ENCODE measurements at regions not wholly inside any gene's neighbourhood (a gene's known extent, or its start where the extent isn't known, plus 50 kb on each side); places are given as distances from the start of the nearest gene placed in this dataset.

DNA sequence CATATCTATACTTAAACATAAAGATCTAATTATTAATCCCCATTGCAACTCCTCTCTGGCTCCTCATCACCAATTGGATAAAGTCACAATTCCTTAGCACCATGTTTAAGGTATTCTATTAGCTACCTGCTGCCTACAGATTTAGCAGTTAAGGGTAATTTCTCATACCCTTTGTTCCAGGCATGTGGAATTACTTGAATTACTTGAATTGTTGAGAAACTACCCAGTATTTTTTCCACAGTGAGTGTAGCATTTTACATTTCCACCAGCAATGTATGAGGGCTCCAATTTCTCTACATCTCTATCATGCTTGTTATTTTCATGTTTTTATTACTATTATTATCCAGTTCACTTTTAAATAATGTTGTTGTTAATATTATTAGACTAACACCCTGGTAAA, 86.4 kb downstream of the P2RY1 start:
- Histone ChIP-seq H3K4me3 (replicated peaks in 1 of 3; ENCODE audit: insufficient read depth in 1 of 3, low read depth in 1 of 3, low read length in 3 of 3) (no peak overlapping the region), H4K20me1 (replicated peaks; ENCODE audit: control insufficient read depth, extremely low read depth, insufficient read depth, low read length) (no peaks in the 10 kb centered on the region), H3K27me3 (ENCODE audit: control insufficient read depth in 2 of 2, insufficient read depth in 2 of 2, low read length in 2 of 2) (no peaks in the 10 kb centered on the region), H3K9me1 (replicated peaks; ENCODE audit: control insufficient read depth, extremely low read depth, insufficient read depth, low read length) (no peaks in the 10 kb centered on the region), H3K27ac (ENCODE audit: insufficient read depth, low read depth, low read length) (no peak overlapping the region), H3K79me2 (ENCODE audit: control insufficient read depth, insufficient read depth, low read length) (no peaks in the 10 kb centered on the region), H3K4me2 (ENCODE audit: insufficient read depth, low read length) (no peak overlapping the region), H3K9ac (replicated peaks; ENCODE audit: extremely low read depth, insufficient read depth, low read length) (no peak overlapping the region), H3K36me3 (ENCODE audit: control insufficient read depth in 2 of 2, extremely low read depth in 1 of 2, insufficient read depth in 2 of 2, low read length in 2 of 2) (no peaks in the 10 kb centered on the region), H2AFZ (ENCODE audit: low read depth, low read length) (no peak overlapping the region), H3K9me3 (replicated peaks; ENCODE audit: control insufficient read depth, insufficient read depth, low read length) (no peaks in the 10 kb centered on the region), H3K4me1 (ENCODE audit: control insufficient read depth, extremely low read depth, insufficient read depth, low read length) (no peaks in the 10 kb centered on the region)
- TF ChIP-seq MYC (IDR thresholded peaks at IDR 0.05; ENCODE audit: low read depth, low read length) (no peak), GATA2 (IDR thresholded peaks at IDR 0.05; ENCODE audit: insufficient read depth, insufficient read length, low read depth, low read length) (no peak), FOS (IDR thresholded peaks at IDR 0.05; ENCODE audit: borderline replicate concordance, insufficient read depth, low read length) (no peak)
- TF ChIP-seq, protein P1, sequence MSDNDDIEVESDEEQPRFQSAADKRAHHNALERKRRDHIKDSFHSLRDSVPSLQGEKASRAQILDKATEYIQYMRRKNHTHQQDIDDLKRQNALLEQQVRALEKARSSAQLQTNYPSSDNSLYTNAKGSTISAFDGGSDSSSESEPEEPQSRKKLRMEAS (IDR thresholded peaks at IDR 0.05; ENCODE audit: insufficient read depth, insufficient read length) = no peak
- TF ChIP-seq, protein P2, sequence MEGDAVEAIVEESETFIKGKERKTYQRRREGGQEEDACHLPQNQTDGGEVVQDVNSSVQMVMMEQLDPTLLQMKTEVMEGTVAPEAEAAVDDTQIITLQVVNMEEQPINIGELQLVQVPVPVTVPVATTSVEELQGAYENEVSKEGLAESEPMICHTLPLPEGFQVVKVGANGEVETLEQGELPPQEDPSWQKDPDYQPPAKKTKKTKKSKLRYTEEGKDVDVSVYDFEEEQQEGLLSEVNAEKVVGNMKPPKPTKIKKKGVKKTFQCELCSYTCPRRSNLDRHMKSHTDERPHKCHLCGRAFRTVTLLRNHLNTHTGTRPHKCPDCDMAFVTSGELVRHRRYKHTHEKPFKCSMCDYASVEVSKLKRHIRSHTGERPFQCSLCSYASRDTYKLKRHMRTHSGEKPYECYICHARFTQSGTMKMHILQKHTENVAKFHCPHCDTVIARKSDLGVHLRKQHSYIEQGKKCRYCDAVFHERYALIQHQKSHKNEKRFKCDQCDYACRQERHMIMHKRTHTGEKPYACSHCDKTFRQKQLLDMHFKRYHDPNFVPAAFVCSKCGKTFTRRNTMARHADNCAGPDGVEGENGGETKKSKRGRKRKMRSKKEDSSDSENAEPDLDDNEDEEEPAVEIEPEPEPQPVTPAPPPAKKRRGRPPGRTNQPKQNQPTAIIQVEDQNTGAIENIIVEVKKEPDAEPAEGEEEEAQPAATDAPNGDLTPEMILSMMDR (IDR thresholded peaks at IDR 0.05; ENCODE audit: extremely low read depth in 1 of 2, insufficient read depth in 1 of 2, low read depth in 1 of 2, low read length in 2 of 2) = no peak
- no peak for DNase-seq (ENCODE audit: low read depth, low spot score)
- ChIA-PET POLR2A (no interaction called here), CTCF (no interaction called here)
- dilution Hi-C loops (cut with MboI; ENCODE audit: extremely low pct_ligation_motif_present, low sequenced_read_pairs) (no loop called here), intact Hi-C loops (cut with micrococcal nuclease) (no loop called here)
- FAIRE-seq = no peak
- no TSS peak for BruUV-seq (replicated peaks)

DNA sequence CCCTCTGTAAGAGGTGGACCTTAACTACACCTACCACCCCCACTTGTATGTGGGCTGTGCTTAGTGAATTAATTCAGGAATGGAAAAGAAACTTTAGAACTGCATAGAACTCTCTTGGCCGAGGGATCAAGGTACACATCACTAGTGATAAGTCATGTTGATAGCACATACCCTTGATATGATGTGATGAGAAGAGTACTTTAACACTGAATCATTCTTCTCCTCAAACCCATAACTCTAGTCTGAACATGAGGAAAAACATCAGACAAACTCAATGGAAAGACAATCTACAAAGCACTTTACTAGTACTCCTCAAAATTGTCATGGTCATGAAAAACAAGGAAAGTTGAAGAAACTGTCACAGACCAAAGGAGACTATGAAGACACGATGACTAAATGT, 87.6 kb downstream of the P2RY1 start:
- no peaks in the 10 kb centered on the region for H3K9me3 ChIP-seq (replicated peaks; ENCODE audit: control insufficient read depth, insufficient read depth, low read length)
- dilution Hi-C loops (cut with MboI; ENCODE audit: extremely low pct_ligation_motif_present, low sequenced_read_pairs) = no loop called here
- no peak for DNase-seq (ENCODE audit: low read depth, low spot score)
- H4K20me1 ChIP-seq (replicated peaks; ENCODE audit: control insufficient read depth, extremely low read depth, insufficient read depth, low read length) = no peaks in the 10 kb centered on the region
- H3K4me3 ChIP-seq (replicated peaks in 1 of 3; ENCODE audit: insufficient read depth in 1 of 3, low read depth in 1 of 3, low read length in 3 of 3) = no peak overlapping the region
- no peaks in the 10 kb centered on the region for H3K79me2 ChIP-seq (ENCODE audit: control insufficient read depth, insufficient read depth, low read length)
- H3K4me2 ChIP-seq (ENCODE audit: insufficient read depth, low read length) = no peak overlapping the region
- no peaks in the 10 kb centered on the region for H3K36me3 ChIP-seq (ENCODE audit: control insufficient read depth in 2 of 2, extremely low read depth in 1 of 2, insufficient read depth in 2 of 2, low read length in 2 of 2)
- H3K27me3 ChIP-seq (ENCODE audit: control insufficient read depth in 2 of 2, insufficient read depth in 2 of 2, low read length in 2 of 2) = no peaks in the 10 kb centered on the region
- intact Hi-C loops (cut with micrococcal nuclease) = no loop called here
- no peak overlapping the region for H3K9ac ChIP-seq (replicated peaks; ENCODE audit: extremely low read depth, insufficient read depth, low read length)
- no TSS peak for BruUV-seq (replicated peaks)
- no peaks in the 10 kb centered on the region for H3K9me1 ChIP-seq (replicated peaks; ENCODE audit: control insufficient read depth, extremely low read depth, insufficient read depth, low read length)
- H3K4me1 ChIP-seq (ENCODE audit: control insufficient read depth, extremely low read depth, insufficient read depth, low read length) = no peaks in the 10 kb centered on the region
- TF ChIP-seq MYC (IDR thresholded peaks at IDR 0.05; ENCODE audit: low read depth, low read length) (no peak), GATA2 (IDR thresholded peaks at IDR 0.05; ENCODE audit: insufficient read depth, insufficient read length, low read depth, low read length) (no peak), POLR2AphosphoS5 (IDR thresholded peaks at IDR 0.05; ENCODE audit: insufficient read depth, low read depth, low read length) (no peak), POLR2A (IDR thresholded peaks at IDR 0.05; ENCODE audit: low read depth, low read length) (no peak), FOS (IDR thresholded peaks at IDR 0.05; ENCODE audit: borderline replicate concordance, insufficient read depth, low read length) (no peak), JUN (IDR thresholded peaks at IDR 0.05; ENCODE audit: borderline replicate concordance, insufficient read depth, insufficient read length, low read depth) (no peak), EZH2 (IDR thresholded peaks at IDR 0.05; ENCODE audit: borderline replicate concordance, low read depth, low read length, severe bottlenecking) (no peak)
- TF ChIP-seq, protein P1 (IDR thresholded peaks at IDR 0.05; ENCODE audit: insufficient read depth, insufficient read length) = no peak
- TF ChIP-seq, protein P2 (IDR thresholded peaks at IDR 0.05; ENCODE audit: extremely low read depth in 1 of 2, insufficient read depth in 1 of 2, low read depth in 1 of 2, low read length in 2 of 2) = no peak
- no peak for FAIRE-seq
- no peak overlapping the region for H3K27ac ChIP-seq (ENCODE audit: insufficient read depth, low read depth, low read length)
- ChIA-PET POLR2A (no interaction called here), CTCF (no interaction called here)
- no peak overlapping the region for H2AFZ ChIP-seq (ENCODE audit: low read depth, low read length)
